MCF 10A (cell line): ENCODE measurements at regions not wholly inside any gene's neighbourhood (a gene's known extent, or its start where the extent isn't known, plus 50 kb on each side); places are given as distances from the start of the nearest gene placed in this dataset.

Experiments used
- BruUV-seq: library from RNA; stranded (reverse); fragments of 400-500 nt; replicated peaks from 2 replicates; lab custom pipeline; 2021; lab: Mats Ljungman, UMichigan
- CTCF ChIA-PET: fragments of 300-600 bp; sonication (Branson Sonifier 250); formaldehyde crosslinking; extraction: SDS; loops from one replicate; lab custom pipeline; 2021; ENCODE audit warnings: antibody characterized with exemption, inconsistent platforms; lab: Yijun Ruan, JAX
- POLR2A ChIA-PET: fragments of 300-600, 350-650 bp; sonication (Branson Sonifier 250); formaldehyde crosslinking; extraction: SDS; loops from one replicate; lab custom pipeline; 2020; ENCODE audit warnings: antibody characterized with exemption, inconsistent platforms; lab: Yijun Ruan, JAX
- DNase-seq: peaks from one replicate; pipeline ENCODE4 v3.0.0-alpha.2; 2018; ENCODE audit not compliant: unreplicated experiment
- H3K27ac Mint-ChIP-seq: one replicate; pipeline ENCODE4 v1.8.0; 2022; ENCODE audit warnings: mild to moderate bottlenecking, low read depth, mixed read lengths; ENCODE audit not compliant: unreplicated experiment
- H3K27me3 Mint-ChIP-seq: one replicate; pipeline ENCODE4 v1.8.0; 2022; ENCODE audit warnings: mixed read lengths; ENCODE audit not compliant: insufficient read depth, unreplicated experiment
- H3K36me3 Mint-ChIP-seq: one replicate; pipeline ENCODE4 v1.8.0; 2022; ENCODE audit warnings: mild to moderate bottlenecking, moderate library complexity, mixed read lengths; ENCODE audit not compliant: insufficient read depth, unreplicated experiment
- H3K4me1 Mint-ChIP-seq: one replicate; pipeline ENCODE4 v1.8.0; 2022; ENCODE audit warnings: mixed read lengths; ENCODE audit not compliant: insufficient read depth, unreplicated experiment
- H3K4me3 Mint-ChIP-seq: one replicate; pipeline ENCODE4 v1.8.0; 2022; ENCODE audit warnings: mild to moderate bottlenecking, moderate library complexity, mixed read lengths; ENCODE audit not compliant: unreplicated experiment
- H3K9me3 Mint-ChIP-seq: one replicate; pipeline ENCODE4 v1.8.0; 2022; ENCODE audit warnings: mixed read lengths; ENCODE audit not compliant: unreplicated experiment
- intact Hi-C: fragments of 100-400 bp; cut with micrococcal nuclease; formaldehyde crosslinking; loops from 2 replicates; pipeline ENCODE4 v1.14.1; 2022
- TF ChIP-seq, protein P1 (sequence below): fragments of 200-600 bp; IDR thresholded peaks from one replicate; pipeline ENCODE4 v1.8.0; 2022; ENCODE audit warnings: antibody characterized with exemption, mild to moderate bottlenecking; ENCODE audit not compliant: unreplicated experiment

DNA sequence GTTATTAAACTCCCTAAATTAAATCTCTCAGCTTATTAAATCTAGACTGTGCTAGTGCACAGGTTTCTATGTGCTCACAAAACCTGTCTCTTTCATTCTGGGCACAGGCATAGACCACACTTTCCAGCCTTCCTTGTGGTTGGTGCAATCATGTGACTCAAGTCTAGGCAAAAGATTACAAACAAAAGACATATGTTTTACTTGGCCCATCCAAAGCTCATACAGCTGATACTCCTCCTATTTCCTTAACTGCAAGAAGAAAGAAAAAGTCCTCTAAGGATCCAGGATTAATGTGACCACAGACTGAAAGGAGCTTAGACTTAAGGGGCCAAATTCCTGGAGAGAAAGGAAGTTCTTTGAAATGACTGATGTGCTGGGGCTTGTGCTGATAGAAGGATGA, 731.3 kb upstream of the RAB6C start:
- TF ChIP-seq, protein P1, sequence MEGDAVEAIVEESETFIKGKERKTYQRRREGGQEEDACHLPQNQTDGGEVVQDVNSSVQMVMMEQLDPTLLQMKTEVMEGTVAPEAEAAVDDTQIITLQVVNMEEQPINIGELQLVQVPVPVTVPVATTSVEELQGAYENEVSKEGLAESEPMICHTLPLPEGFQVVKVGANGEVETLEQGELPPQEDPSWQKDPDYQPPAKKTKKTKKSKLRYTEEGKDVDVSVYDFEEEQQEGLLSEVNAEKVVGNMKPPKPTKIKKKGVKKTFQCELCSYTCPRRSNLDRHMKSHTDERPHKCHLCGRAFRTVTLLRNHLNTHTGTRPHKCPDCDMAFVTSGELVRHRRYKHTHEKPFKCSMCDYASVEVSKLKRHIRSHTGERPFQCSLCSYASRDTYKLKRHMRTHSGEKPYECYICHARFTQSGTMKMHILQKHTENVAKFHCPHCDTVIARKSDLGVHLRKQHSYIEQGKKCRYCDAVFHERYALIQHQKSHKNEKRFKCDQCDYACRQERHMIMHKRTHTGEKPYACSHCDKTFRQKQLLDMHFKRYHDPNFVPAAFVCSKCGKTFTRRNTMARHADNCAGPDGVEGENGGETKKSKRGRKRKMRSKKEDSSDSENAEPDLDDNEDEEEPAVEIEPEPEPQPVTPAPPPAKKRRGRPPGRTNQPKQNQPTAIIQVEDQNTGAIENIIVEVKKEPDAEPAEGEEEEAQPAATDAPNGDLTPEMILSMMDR = no peak
- Mint-ChIP-seq H3K4me3 (no peak overlapping the region), H3K27me3 (no peaks in the 10 kb centered on the region), H3K27ac (no peak overlapping the region), H3K36me3 (no peaks in the 10 kb centered on the region), H3K4me1 (peaks cover 7% of the 10 kb centered on the region), H3K9me3 (no peaks in the 10 kb centered on the region)
- no peak for DNase-seq
- POLR2A ChIA-PET = interaction anchor here (0.6 to 1.1 kb wide), 4 partner anchors 67 to 849 kb away, joined by 3 read pairs; no protein-coding TSS in a partner anchor
- CTCF ChIA-PET = no interaction called here
- BruUV-seq = no TSS peak
- intact Hi-C loops = no loop called here

DNA sequence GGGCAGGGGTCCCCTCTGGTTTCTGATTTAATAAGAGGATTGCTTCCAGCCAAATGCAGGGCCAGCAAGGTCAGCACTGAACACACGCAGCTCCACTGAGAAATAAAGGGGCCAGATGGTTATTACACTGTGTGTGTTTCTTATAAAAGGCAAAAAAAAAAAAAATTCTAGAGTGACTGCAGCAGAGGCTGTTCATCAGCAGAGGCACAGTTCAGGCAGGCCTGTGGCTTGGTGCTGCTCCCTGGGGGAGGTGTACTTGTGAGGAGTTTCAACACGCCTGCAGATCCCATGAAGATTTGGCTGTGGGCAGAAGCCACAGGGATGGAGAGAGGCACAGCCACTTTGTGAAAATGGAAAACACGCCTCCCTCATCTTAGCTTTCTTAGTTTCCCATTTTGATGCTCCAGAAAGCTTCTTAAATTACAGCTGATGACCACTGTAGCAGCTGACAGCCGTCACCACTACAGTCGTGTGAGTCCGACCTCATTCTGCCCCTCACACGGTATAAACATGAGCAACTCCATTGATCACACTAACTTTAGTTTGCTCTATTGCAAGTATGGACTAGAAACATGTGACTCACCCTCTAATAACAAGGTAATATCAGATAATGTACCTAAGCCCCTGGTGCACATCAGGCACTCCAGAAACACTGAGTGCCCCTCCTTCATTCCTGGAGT, 726.5 kb upstream of the RAB6C start:
- TF ChIP-seq, protein P1 = no peak
- Mint-ChIP-seq H3K27me3 (no peaks in the 10 kb centered on the region), H3K36me3 (no peaks in the 10 kb centered on the region), H3K4me1 (peaks cover 6% of the 10 kb centered on the region), H3K27ac (no peak overlapping the region), H3K4me3 (no peak overlapping the region), H3K9me3 (peaks cover 10% of the 10 kb centered on the region)
- intact Hi-C loops = loop anchor here (5.0 kb wide), 1 partner anchor 496 kb away; no protein-coding TSS in a partner anchor
- BruUV-seq = no TSS peak
- no peak for DNase-seq
- POLR2A ChIA-PET = interaction anchor here (1.1 kb wide), 1 partner anchor 507 kb away, joined by 3 read pairs; no protein-coding TSS in a partner anchor
- CTCF ChIA-PET = interaction anchor here (0.6 to 1.4 kb wide), 6 partner anchors 184 to 593 kb away, joined by 3 to 4 read pairs (median 3); no protein-coding TSS in a partner anchor

DNA sequence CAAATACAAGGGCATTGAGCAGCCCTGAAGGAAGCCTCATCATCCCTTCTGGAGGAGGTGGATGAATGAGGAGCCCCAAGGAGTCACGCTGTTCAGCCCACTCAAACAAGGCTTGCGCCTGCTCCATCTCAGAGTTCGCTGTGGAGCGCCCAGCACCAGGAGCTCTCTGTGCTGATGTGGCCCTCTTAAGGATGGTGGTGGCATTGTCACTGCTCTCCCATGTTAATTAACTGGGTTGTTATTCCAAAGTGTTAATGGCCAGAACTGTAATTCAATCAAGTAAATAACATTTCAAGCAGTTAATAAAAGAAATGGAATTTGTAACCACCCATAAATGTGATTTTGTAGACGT, 726.0 kb upstream of the RAB6C start:
- intact Hi-C loops = loop anchor here (5.0 kb wide), 1 partner anchor 496 kb away; no protein-coding TSS in a partner anchor
- DNase-seq = peak; percentile 6
- Mint-ChIP-seq H3K4me3 (no peak overlapping the region), H3K27ac (no peak overlapping the region), H3K4me1 (peaks cover under 1% of the 10 kb centered on the region), H3K27me3 (no peaks in the 10 kb centered on the region), H3K36me3 (no peaks in the 10 kb centered on the region), H3K9me3 (peaks cover 15% of the 10 kb centered on the region)
- BruUV-seq = no TSS peak
- CTCF ChIA-PET = interaction anchor here (0.6 to 1.4 kb wide), 9 partner anchors 184 to 674 kb away, joined by 3 to 5 read pairs (median 3); no protein-coding TSS in a partner anchor
- POLR2A ChIA-PET = interaction anchor here (1.1 kb wide), 1 partner anchor 507 kb away, joined by 3 read pairs; no protein-coding TSS in a partner anchor
- TF ChIP-seq, protein P1 = peak; percentile 26

DNA sequence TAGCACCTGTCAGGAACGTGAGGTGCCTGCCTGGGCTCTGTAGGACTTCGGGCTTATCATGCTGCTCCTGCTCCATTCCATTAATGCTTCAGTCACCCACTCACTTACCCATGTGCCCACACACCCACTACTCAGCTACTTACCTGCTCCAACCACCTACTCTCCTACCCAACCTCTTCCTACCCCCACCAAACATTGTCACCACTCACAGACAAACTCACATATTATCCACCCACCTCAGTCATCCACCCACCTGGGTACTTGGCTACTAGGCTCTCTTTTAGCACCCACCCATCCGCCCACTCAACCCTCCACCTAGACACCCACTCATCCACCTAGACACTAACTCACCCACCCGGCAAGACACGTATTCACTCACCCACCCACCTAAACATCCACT, 724.7 kb upstream of the RAB6C start:
- Mint-ChIP-seq H3K4me3 (no peak overlapping the region), H3K27ac (no peak overlapping the region), H3K9me3 (peaks cover 26% of the 10 kb centered on the region), H3K4me1 (no peaks in the 10 kb centered on the region), H3K36me3 (no peaks in the 10 kb centered on the region), H3K27me3 (no peaks in the 10 kb centered on the region)
- ChIA-PET POLR2A (no interaction called here), CTCF (interaction anchor here (1.0 kb wide), 1 partner anchor 669 kb away, joined by 3 read pairs; no protein-coding TSS in a partner anchor)
- no TSS peak for BruUV-seq
- intact Hi-C loops = loop anchor here (5.0 kb wide), 1 partner anchor 497 kb away; no protein-coding TSS in a partner anchor
- TF ChIP-seq, protein P1 = no peak
- DNase-seq = no peak
